HEK293 (cell line): ENCODE measurements at regions not wholly inside any gene's neighbourhood (a gene's known extent, or its start where the extent isn't known, plus 50 kb on each side); places are given as distances from the start of the nearest gene placed in this dataset.

Source experiments
- CTCF ChIA-PET: fragments of 350-600 bp; formaldehyde crosslinking; extraction: SDS; loops from one replicate; lab custom pipeline; 2021; ENCODE audit warnings: antibody characterized with exemption; lab: Yijun Ruan, JAX
- POLR2A ChIA-PET: fragments of 300-600 bp; formaldehyde crosslinking; extraction: SDS; loops from one replicate; lab custom pipeline; 2020; ENCODE audit warnings: antibody characterized with exemption, inconsistent platforms; lab: Yijun Ruan, JAX
- H3K27ac ChIP-seq: fragments of 200-500 bp; sonication (Bioruptor generic); 2 replicates; pipeline ENCODE4 v1.5.1; 2014; ENCODE audit warnings: low read depth, low read length, control low read depth, inconsistent platforms; ENCODE audit errors: extremely low read depth
- H3K36me3 ChIP-seq, 2 experiments: fragments of 200-500 bp in 1 of 2; sonication (Bioruptor generic) in 1 of 2; 1 replicate in 1 of 2; 2 replicates in 1 of 2; pipeline ENCODE4 v1.5.1; 2014 to 2017; ENCODE audit warnings: inconsistent platforms in 2 of 2, low read length in 2 of 2; ENCODE audit not compliant: control insufficient read depth in 2 of 2, insufficient read depth in 1 of 2
- H3K4me1 ChIP-seq: fragments of 200-500 bp; sonication (Bioruptor generic); 2 replicates; pipeline ENCODE4 v1.5.1; 2014; ENCODE audit warnings: mild to moderate bottlenecking, low read length, inconsistent platforms; ENCODE audit not compliant: control insufficient read depth, insufficient read depth
- H3K4me3 ChIP-seq: 2 replicates; pipeline ENCODE4 v1.5.1; 2011; ENCODE audit warnings: low read depth, mild to moderate bottlenecking, control low read depth, low read length, moderate library complexity
- H3K9me3 ChIP-seq: fragments of 200-500 bp; sonication (Bioruptor generic); 2 replicates; pipeline ENCODE4 v1.5.1; 2014; ENCODE audit warnings: low read depth, low read length, inconsistent platforms; ENCODE audit not compliant: control insufficient read depth, insufficient read depth
- GLIS1 ChIP-seq: fragments of 450-650 bp; formaldehyde crosslinking; IDR thresholded peaks from 2 replicates; pipeline ENCODE4 v1.5.1; 2016; ENCODE audit warnings: missing biosample characterization, missing genetic modification characterization
- KLF17 ChIP-seq: fragments of 450-650 bp; formaldehyde crosslinking; IDR thresholded peaks from 2 replicates; pipeline ENCODE4 v1.5.1; 2016; ENCODE audit warnings: missing biosample characterization, missing genetic modification characterization
- KLF7 ChIP-seq: fragments of 450-650 bp; formaldehyde crosslinking; IDR thresholded peaks from 2 replicates; pipeline ENCODE4 v1.5.1; 2016; ENCODE audit warnings: missing biosample characterization, missing genetic modification characterization, borderline replicate concordance
- OSR2 ChIP-seq: fragments of 450-650 bp; formaldehyde crosslinking; IDR thresholded peaks from 2 replicates; pipeline ENCODE4 v1.5.1; 2016; ENCODE audit warnings: missing biosample characterization, missing genetic modification characterization
- TCF7L2 ChIP-seq: IDR thresholded peaks from 2 replicates; pipeline ENCODE4 v1.6.1; 2011; ENCODE audit warnings: low read depth, mild to moderate bottlenecking, inconsistent platforms, low read length, moderate library complexity, borderline replicate concordance
- YY1 ChIP-seq: fragments of 450-650 bp; formaldehyde crosslinking; IDR thresholded peaks from 2 replicates; pipeline ENCODE4 v1.5.1; 2018; ENCODE audit warnings: missing biosample characterization, missing genetic modification characterization
- ZBTB26 ChIP-seq: fragments of 450-650 bp; formaldehyde crosslinking; optimal IDR thresholded peaks from 2 replicates; pipeline ENCODE3; 2016; ENCODE audit warnings: missing biosample characterization, mild to moderate bottlenecking, missing genetic modification characterization
- ZNF114 ChIP-seq: fragments of 450-650 bp; formaldehyde crosslinking; IDR thresholded peaks from 2 replicates; pipeline ENCODE4 v1.5.0; 2017; ENCODE audit warnings: missing biosample characterization, missing genetic modification characterization
- ZNF214 ChIP-seq: fragments of 450-650 bp; formaldehyde crosslinking; IDR thresholded peaks from 2 replicates; pipeline ENCODE4 v1.5.1; 2017; ENCODE audit warnings: missing biosample characterization, mild to moderate bottlenecking, missing genetic modification characterization, borderline replicate concordance
- ZNF23 ChIP-seq: fragments of 450-650 bp; formaldehyde crosslinking; IDR thresholded peaks from 2 replicates; pipeline ENCODE4 v1.5.1; 2016; ENCODE audit warnings: missing biosample characterization, missing genetic modification characterization, borderline replicate concordance
- ZNF239 ChIP-seq: fragments of 450-650 bp; formaldehyde crosslinking; IDR thresholded peaks from 2 replicates; pipeline ENCODE4 v1.5.1; 2016; ENCODE audit warnings: missing biosample characterization, missing genetic modification characterization
- ZNF24 ChIP-seq: fragments of 450-650 bp; formaldehyde crosslinking; IDR thresholded peaks from 2 replicates; pipeline ENCODE4 v1.5.1; 2016; ENCODE audit warnings: missing biosample characterization, missing genetic modification characterization
- ZNF266 ChIP-seq: fragments of 450-650 bp; formaldehyde crosslinking; IDR thresholded peaks from 2 replicates; pipeline ENCODE4 v1.5.1; 2016; ENCODE audit warnings: missing biosample characterization, missing genetic modification characterization, low read depth
- ZNF302 ChIP-seq: fragments of 450-650 bp; formaldehyde crosslinking; IDR thresholded peaks from 2 replicates; pipeline ENCODE4 v1.5.1; 2016; ENCODE audit warnings: missing biosample characterization, missing genetic modification characterization, low read depth
- ZNF354C ChIP-seq: fragments of 450-650 bp; formaldehyde crosslinking; IDR thresholded peaks from 2 replicates; pipeline ENCODE4 v1.5.1; 2016; ENCODE audit warnings: missing biosample characterization, missing genetic modification characterization, low read depth, borderline replicate concordance
- ZNF416 ChIP-seq: fragments of 450-650 bp; formaldehyde crosslinking; IDR thresholded peaks from 2 replicates; pipeline ENCODE4 v1.5.1; 2016; ENCODE audit warnings: missing biosample characterization, missing genetic modification characterization
- ZNF529 ChIP-seq: fragments of 450-650 bp; formaldehyde crosslinking; IDR thresholded peaks from 2 replicates; pipeline ENCODE4 v1.5.1; 2017; ENCODE audit warnings: missing genetic modification characterization, missing biosample characterization; ENCODE audit not compliant: insufficient replicate concordance
- ZNF600 ChIP-seq: fragments of 450-650 bp; formaldehyde crosslinking; IDR thresholded peaks from 2 replicates; pipeline ENCODE4 v1.5.1; 2016; ENCODE audit warnings: missing biosample characterization, missing genetic modification characterization
- ZNF664 ChIP-seq: fragments of 450-650 bp; formaldehyde crosslinking; IDR thresholded peaks from 2 replicates; pipeline ENCODE4 v1.5.1; 2016; ENCODE audit warnings: missing biosample characterization, missing genetic modification characterization
- ZNF768 ChIP-seq: fragments of 450-650 bp; formaldehyde crosslinking; IDR thresholded peaks from 2 replicates; pipeline ENCODE4 v1.5.1; 2018; ENCODE audit warnings: missing biosample characterization, mild to moderate bottlenecking, missing genetic modification characterization
- ZNF792 ChIP-seq: fragments of 450-650 bp; formaldehyde crosslinking; IDR thresholded peaks from 2 replicates; pipeline ENCODE4 v1.5.1; 2016; ENCODE audit warnings: missing biosample characterization, missing genetic modification characterization
- ZNF837 ChIP-seq: fragments of 450-650 bp; formaldehyde crosslinking; IDR thresholded peaks from 2 replicates; pipeline ENCODE4 v1.5.1; 2016; ENCODE audit warnings: missing biosample characterization, missing genetic modification characterization
- TF ChIP-seq, protein P1 (sequence below): fragments of 450-650 bp; formaldehyde crosslinking; IDR thresholded peaks from 2 replicates; pipeline ENCODE4 v1.5.1; 2017; ENCODE audit warnings: missing biosample characterization, missing genetic modification characterization

GRCh38 chrX:11934089-11934488, 176.1 kb downstream of the MSL3 start:
- Histone ChIP-seq H3K27ac (no peak overlapping the region), H3K9me3 (no peaks in the 10 kb centered on the region), H3K36me3 (no peaks in the 10 kb centered on the region), H3K4me1 (no peaks in the 10 kb centered on the region), H3K4me3 (no peak overlapping the region)
- TF ChIP-seq ZNF114 (tag by site-specific recombination) (no peak), ZNF792 (tag by site-specific recombination) (no peak), GLIS1 (tag by site-specific recombination) (no peak), KLF17 (no peak), ZNF214 (tag by site-specific recombination) (no peak), ZNF302 (no peak), YY1 (no peak), ZNF24 (tag by site-specific recombination) (no peak), ZNF837 (no peak), KLF7 (tag by site-specific recombination) (no peak), ZNF416 (tag by site-specific recombination) (no peak), ZNF600 (tag by site-specific recombination) (no peak), ZNF266 (no peak), ZNF768 (tag by site-specific recombination) (no peak), ZBTB26 (tag by site-specific recombination) (no peak), ZNF354C (tag by site-specific recombination) (no peak), ZNF664 (tag by site-specific recombination) (no peak), OSR2 (tag by site-specific recombination) (no peak)
- TF ChIP-seq, protein P1, sequence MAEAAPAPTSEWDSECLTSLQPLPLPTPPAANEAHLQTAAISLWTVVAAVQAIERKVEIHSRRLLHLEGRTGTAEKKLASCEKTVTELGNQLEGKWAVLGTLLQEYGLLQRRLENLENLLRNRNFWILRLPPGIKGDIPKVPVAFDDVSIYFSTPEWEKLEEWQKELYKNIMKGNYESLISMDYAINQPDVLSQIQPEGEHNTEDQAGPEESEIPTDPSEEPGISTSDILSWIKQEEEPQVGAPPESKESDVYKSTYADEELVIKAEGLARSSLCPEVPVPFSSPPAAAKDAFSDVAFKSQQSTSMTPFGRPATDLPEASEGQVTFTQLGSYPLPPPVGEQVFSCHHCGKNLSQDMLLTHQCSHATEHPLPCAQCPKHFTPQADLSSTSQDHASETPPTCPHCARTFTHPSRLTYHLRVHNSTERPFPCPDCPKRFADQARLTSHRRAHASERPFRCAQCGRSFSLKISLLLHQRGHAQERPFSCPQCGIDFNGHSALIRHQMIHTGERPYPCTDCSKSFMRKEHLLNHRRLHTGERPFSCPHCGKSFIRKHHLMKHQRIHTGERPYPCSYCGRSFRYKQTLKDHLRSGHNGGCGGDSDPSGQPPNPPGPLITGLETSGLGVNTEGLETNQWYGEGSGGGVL (tag by site-specific recombination) = no peak
- ChIA-PET POLR2A (no interaction called here), CTCF (no interaction called here)

- TF ChIP-seq ZNF529 (tag by site-specific recombination) (no peak), ZNF23 (tag by site-specific recombination) (no peak), ZNF239 (tag by site-specific recombination) (no peak), TCF7L2 (no peak)
- no peak overlapping the region for H3K4me3 ChIP-seq
- no peaks in the 10 kb centered on the region for H3K36me3 ChIP-seq
- ChIA-PET POLR2A (no interaction called here), CTCF (interaction anchor here (0.7 to 1.0 kb wide), 2 partner anchors 9 to 112 kb away, joined by 3 read pairs; no protein-coding TSS in a partner anchor)
- H3K9me3 ChIP-seq = no peaks in the 10 kb centered on the region
- no peak overlapping the region for H3K27ac ChIP-seq
- no peaks in the 10 kb centered on the region for H3K4me1 ChIP-seq
Observed at GRCh38 chrX:11941571-11941970, 183.5 kb downstream of the MSL3 start.
